ENCODE measurements at regions not wholly inside any gene's neighbourhood (a gene's known extent, or its start where the extent isn't known, plus 50 kb on each side); places are given as distances from the start of the nearest gene placed in this dataset.
"Not testable (repeated sequence)": the region's sequence is repeated elsewhere in the genome, so short reads cannot be mapped to it uniquely, and the experiment has no call there.

GRCh38 chrX:1883772-1884171, 268.9 kb downstream of the ASMT start:
- H3K27me3 ChIP-seq (replicated peaks in 1 of 7) = no peaks in the 10 kb centered on the region
- TF ChIP-seq, protein P1, sequence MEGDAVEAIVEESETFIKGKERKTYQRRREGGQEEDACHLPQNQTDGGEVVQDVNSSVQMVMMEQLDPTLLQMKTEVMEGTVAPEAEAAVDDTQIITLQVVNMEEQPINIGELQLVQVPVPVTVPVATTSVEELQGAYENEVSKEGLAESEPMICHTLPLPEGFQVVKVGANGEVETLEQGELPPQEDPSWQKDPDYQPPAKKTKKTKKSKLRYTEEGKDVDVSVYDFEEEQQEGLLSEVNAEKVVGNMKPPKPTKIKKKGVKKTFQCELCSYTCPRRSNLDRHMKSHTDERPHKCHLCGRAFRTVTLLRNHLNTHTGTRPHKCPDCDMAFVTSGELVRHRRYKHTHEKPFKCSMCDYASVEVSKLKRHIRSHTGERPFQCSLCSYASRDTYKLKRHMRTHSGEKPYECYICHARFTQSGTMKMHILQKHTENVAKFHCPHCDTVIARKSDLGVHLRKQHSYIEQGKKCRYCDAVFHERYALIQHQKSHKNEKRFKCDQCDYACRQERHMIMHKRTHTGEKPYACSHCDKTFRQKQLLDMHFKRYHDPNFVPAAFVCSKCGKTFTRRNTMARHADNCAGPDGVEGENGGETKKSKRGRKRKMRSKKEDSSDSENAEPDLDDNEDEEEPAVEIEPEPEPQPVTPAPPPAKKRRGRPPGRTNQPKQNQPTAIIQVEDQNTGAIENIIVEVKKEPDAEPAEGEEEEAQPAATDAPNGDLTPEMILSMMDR (IDR thresholded peaks at IDR 0.05 in 8 of 11, conservative IDR thresholded peaks at IDR 0.05 in 3 of 11) = no peak
- TF ChIP-seq POLR2A (IDR thresholded peaks at IDR 0.05) (no peak), POLR2AphosphoS5 (IDR thresholded peaks at IDR 0.05) (no peak)
- WGBS, 5 donors = 22 to 42% (median 26%) methylated on average over 8 of the region's 8 CpGs
- no peak overlapping the region for H3K27ac ChIP-seq
- peaks cover 0 to 53% (median 4%) of the 10 kb centered on the region in 8 donors for H3K9me3 ChIP-seq
- H3K4me1 ChIP-seq = no peaks in the 10 kb centered on the region
- H3K4me3 ChIP-seq = no peak overlapping the region
- H3K36me3 ChIP-seq = no peaks in the 10 kb centered on the region
- intact Hi-C loops (cut with DNase I; ENCODE audit: low total_unique reads) = no loop called here
- no peak for DNase-seq

GRCh38 chrX:1884446-1884845, 269.6 kb downstream of the ASMT start:
- Histone ChIP-seq H3K27me3 (replicated peaks in 1 of 7) (no peaks in the 10 kb centered on the region), H3K9me3 (peaks cover 0 to 46% (median under 1%) of the 10 kb centered on the region in 8 donors), H3K27ac (no peak overlapping the region), H3K36me3 (no peaks in the 10 kb centered on the region), H3K4me1 (no peaks in the 10 kb centered on the region), H3K4me3 (no peak overlapping the region)
- no peak for DNase-seq
- intact Hi-C loops (cut with DNase I; ENCODE audit: low total_unique reads) = no loop called here
- WGBS, 5 donors = 86 to 98% (median 95%) methylated on average over 1 of the region's 1 CpG
- TF ChIP-seq POLR2A (IDR thresholded peaks at IDR 0.05) (no peak), POLR2AphosphoS5 (IDR thresholded peaks at IDR 0.05) (no peak)
- TF ChIP-seq, protein P1 (IDR thresholded peaks at IDR 0.05 in 8 of 11, conservative IDR thresholded peaks at IDR 0.05 in 3 of 11) = no peak

- Histone ChIP-seq H3K36me3 (no peaks in the 10 kb centered on the region), H3K4me3 (no peak overlapping the region), H3K9me3 (peaks cover 0 to 39% (median 0%) of the 10 kb centered on the region in 8 donors), H3K27ac (no peak overlapping the region), H3K4me1 (no peaks in the 10 kb centered on the region), H3K27me3 (replicated peaks in 1 of 7) (no peaks in the 10 kb centered on the region)
- no peak for TF ChIP-seq POLR2AphosphoS5 (IDR thresholded peaks at IDR 0.05)
- TF ChIP-seq, protein P1 (IDR thresholded peaks at IDR 0.05 in 8 of 11, conservative IDR thresholded peaks at IDR 0.05 in 3 of 11) = no peak
- no peak for TF ChIP-seq POLR2A (IDR thresholded peaks at IDR 0.05)
- DNase-seq = no peak
- 85 to 90% (median 88%) methylated on average over 12 of the region's 12 CpGs for WGBS, 5 donors
- intact Hi-C loops (cut with DNase I; ENCODE audit: low total_unique reads) = no loop called here
Measured at GRCh38 chrX:1885116-1885515, 270.3 kb downstream of the ASMT start.

GRCh38 chrX:1888305-1888704, 273.4 kb downstream of the ASMT start:
- H3K27ac ChIP-seq; H3K36me3 ChIP-seq; H3K27me3 ChIP-seq (replicated peaks in 1 of 7); intact Hi-C loops (cut with DNase I; ENCODE audit: low total_unique reads); H3K4me3 ChIP-seq; DNase-seq; H3K4me1 ChIP-seq: not testable (repeated sequence)
- WGBS, 5 donors = 81 to 92% (median 87%) methylated on average over 8 to 9 of the region's 9 CpGs
- peaks cover 0 to 37% (median 0%) of the 10 kb centered on the region in 8 donors for H3K9me3 ChIP-seq

DNA sequence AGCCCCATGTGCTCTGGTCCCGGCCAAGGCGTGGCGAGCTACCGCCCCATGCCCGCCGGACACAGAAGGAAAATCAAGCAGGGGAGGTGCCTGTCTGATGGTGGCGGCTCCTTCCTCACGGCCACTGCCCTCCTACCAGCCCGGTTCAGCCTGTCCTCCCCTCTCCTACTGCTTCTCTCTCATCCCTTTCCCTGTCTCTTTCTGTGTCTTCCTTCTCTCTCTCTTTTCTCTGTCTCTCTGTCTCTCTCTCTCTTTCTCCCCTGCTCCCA, 279.1 kb downstream of the ASMT start:
- no peak for DNase-seq
- no peaks in the 10 kb centered on the region for H3K36me3 ChIP-seq
- H3K27me3 ChIP-seq (replicated peaks in 1 of 7) = peaks cover 0 to 7% (median 0%) of the 10 kb centered on the region in 7 donors
- 85 to 91% (median 89%) methylated on average over 9 of the region's 9 CpGs for WGBS, 5 donors
- peaks cover 0 to 16% (median 0%) of the 10 kb centered on the region in 8 donors for H3K9me3 ChIP-seq
- TF ChIP-seq POLR2A (IDR thresholded peaks at IDR 0.05) (no peak), POLR2AphosphoS5 (IDR thresholded peaks at IDR 0.05) (no peak)
- TF ChIP-seq, protein P1 (IDR thresholded peaks at IDR 0.05 in 8 of 11, conservative IDR thresholded peaks at IDR 0.05 in 3 of 11) = no peak
- no peak overlapping the region for H3K27ac ChIP-seq
- intact Hi-C loops (cut with DNase I; ENCODE audit: low total_unique reads) = no loop called here
- no peak overlapping the region for H3K4me3 ChIP-seq
- H3K4me1 ChIP-seq = no peaks in the 10 kb centered on the region

All from spleen (tissue), 11 donors.